AG04450 (cell line): ENCODE measurements at regions not wholly inside any gene's neighbourhood (a gene's known extent, or its start where the extent isn't known, plus 50 kb on each side); places are given as distances from the start of the nearest gene placed in this dataset.

Experiments
- CTCF ChIA-PET: fragments of 300-600, 350-600 bp; formaldehyde crosslinking; extraction: SDS; loops from one replicate; lab custom pipeline; 2022; ENCODE audit warnings: antibody characterized with exemption, inconsistent platforms; lab: Charles Lee
- POLR2A ChIA-PET: fragments of 350-600 bp; formaldehyde crosslinking; extraction: SDS; loops from one replicate; lab custom pipeline; 2021; ENCODE audit warnings: antibody characterized with exemption, inconsistent platforms; lab: Yijun Ruan, JAX
- DNase-seq: peaks from one replicate; pipeline ENCODE4 v3.0.0-alpha.2; 2011; ENCODE audit warnings: low read depth, low spot score
- H3K27ac ChIP-seq: one replicate; pipeline ENCODE4 v1.5.1; 2012; ENCODE audit warnings: low read depth, low read length, control low read depth
- H3K27me3 ChIP-seq: one replicate; pipeline ENCODE4 v1.6.0; 2012; ENCODE audit warnings: low read length; ENCODE audit not compliant: control insufficient read depth, insufficient read depth
- H3K4me3 ChIP-seq: 2 replicates; pipeline ENCODE4 v1.5.1; 2011; ENCODE audit warnings: mild to moderate bottlenecking, low read depth, low read length, control low read depth
- H3K9me3 ChIP-seq: 2 replicates; pipeline ENCODE4 v1.5.1; 2012; ENCODE audit warnings: low read length; ENCODE audit not compliant: control insufficient read depth, insufficient read depth
- TF ChIP-seq, protein P1 (sequence below): IDR thresholded peaks from 2 replicates; pipeline ENCODE4 v1.5.1; 2011; ENCODE audit warnings: low read depth, low read length, control low read depth, inconsistent platforms

GRCh38 chr1:88016947-88017346 is 667.1 kb upstream of the PKN2 start:
- Histone ChIP-seq H3K9me3 (no peaks in the 10 kb centered on the region), H3K27ac (no peak overlapping the region), H3K4me3 (no peak overlapping the region), H3K27me3 (no peaks in the 10 kb centered on the region)
- ChIA-PET POLR2A (no interaction called here), CTCF (no interaction called here)
- DNase-seq, result no peak
- TF ChIP-seq, protein P1, sequence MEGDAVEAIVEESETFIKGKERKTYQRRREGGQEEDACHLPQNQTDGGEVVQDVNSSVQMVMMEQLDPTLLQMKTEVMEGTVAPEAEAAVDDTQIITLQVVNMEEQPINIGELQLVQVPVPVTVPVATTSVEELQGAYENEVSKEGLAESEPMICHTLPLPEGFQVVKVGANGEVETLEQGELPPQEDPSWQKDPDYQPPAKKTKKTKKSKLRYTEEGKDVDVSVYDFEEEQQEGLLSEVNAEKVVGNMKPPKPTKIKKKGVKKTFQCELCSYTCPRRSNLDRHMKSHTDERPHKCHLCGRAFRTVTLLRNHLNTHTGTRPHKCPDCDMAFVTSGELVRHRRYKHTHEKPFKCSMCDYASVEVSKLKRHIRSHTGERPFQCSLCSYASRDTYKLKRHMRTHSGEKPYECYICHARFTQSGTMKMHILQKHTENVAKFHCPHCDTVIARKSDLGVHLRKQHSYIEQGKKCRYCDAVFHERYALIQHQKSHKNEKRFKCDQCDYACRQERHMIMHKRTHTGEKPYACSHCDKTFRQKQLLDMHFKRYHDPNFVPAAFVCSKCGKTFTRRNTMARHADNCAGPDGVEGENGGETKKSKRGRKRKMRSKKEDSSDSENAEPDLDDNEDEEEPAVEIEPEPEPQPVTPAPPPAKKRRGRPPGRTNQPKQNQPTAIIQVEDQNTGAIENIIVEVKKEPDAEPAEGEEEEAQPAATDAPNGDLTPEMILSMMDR, result no peak

- DNase-seq, result no peak
- Histone ChIP-seq H3K9me3 (no peaks in the 10 kb centered on the region), H3K27ac (no peak overlapping the region), H3K4me3 (no peak overlapping the region), H3K27me3 (no peaks in the 10 kb centered on the region)
- CTCF ChIA-PET, result no interaction called here
- TF ChIP-seq, protein P1, result no peak
- POLR2A ChIA-PET, result no interaction called here
Observed at GRCh38 chr1:88021529-88021928, 662.5 kb upstream of the PKN2 start.

- Histone ChIP-seq H3K9me3 (no peaks in the 10 kb centered on the region), H3K27ac (no peak overlapping the region), H3K27me3 (no peaks in the 10 kb centered on the region), H3K4me3 (no peak overlapping the region)
- POLR2A ChIA-PET, result no interaction called here
- CTCF ChIA-PET, result no interaction called here
- TF ChIP-seq, protein P1, result no peak
- DNase-seq, result no peak
Observed at GRCh38 chr1:88022516-88022915, 661.6 kb upstream of the PKN2 start.

DNA sequence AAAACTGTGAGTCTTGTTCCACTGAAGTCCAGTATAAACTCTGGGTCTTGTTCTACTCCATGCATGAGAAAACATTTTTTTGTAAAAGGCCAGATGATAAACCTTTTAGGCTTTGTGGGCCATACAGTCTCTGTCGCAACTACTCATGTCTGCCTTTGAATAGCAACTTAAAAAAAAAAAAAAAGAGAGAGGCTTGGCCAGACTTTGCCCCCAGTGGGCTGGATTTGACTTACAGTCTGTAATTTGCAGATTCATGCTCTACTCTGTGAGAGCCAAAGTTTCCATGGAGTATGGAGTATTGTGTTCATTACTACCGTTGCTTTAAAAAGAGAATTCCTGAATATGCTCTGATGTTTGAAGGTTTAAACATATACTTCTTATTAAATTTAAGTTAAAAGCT is 654.9 kb upstream of the PKN2 start:
- Histone ChIP-seq H3K27ac (no peak overlapping the region), H3K4me3 (no peak overlapping the region), H3K27me3 (no peaks in the 10 kb centered on the region), H3K9me3 (no peaks in the 10 kb centered on the region)
- ChIA-PET POLR2A (no interaction called here), CTCF (interaction anchor here (0.7 to 1.6 kb wide), 3 partner anchors 32 to 339 kb away, joined by 3 to 7 read pairs (median 3); no protein-coding TSS in a partner anchor)
- TF ChIP-seq, protein P1, result 0 out of 2 replicates have a peak, but pooled peaks have one; percentile 17
- DNase-seq, result no peak

- CTCF ChIA-PET, result interaction anchor here (1.6 kb wide), 2 partner anchors 31 to 47 kb away, joined by 3 to 7 read pairs; no protein-coding TSS in a partner anchor
- TF ChIP-seq, protein P1, result no peak
- Histone ChIP-seq H3K4me3 (no peak overlapping the region), H3K27me3 (no peaks in the 10 kb centered on the region), H3K27ac (no peak overlapping the region), H3K9me3 (no peaks in the 10 kb centered on the region)
- DNase-seq, result no peak
- POLR2A ChIA-PET, result no interaction called here
Observed at GRCh38 chr1:88029899-88030298, 654.2 kb upstream of the PKN2 start.
